ENCODE measurements at regions not wholly inside any gene's neighbourhood (a gene's known extent, or its start where the extent isn't known, plus 50 kb on each side); places are given as distances from the start of the nearest gene placed in this dataset.

GRCh38 chr5:92215116-92215515, 832.0 kb upstream of the ARRDC3 start:
- TF ChIP-seq CTCF (IDR thresholded peaks at IDR 0.05) (no peak), REST (IDR thresholded peaks at IDR 0.05; ENCODE audit: insufficient read depth in 1 of 2, low read depth in 2 of 2, low read length in 1 of 2) (no peak), POLR2AphosphoS5 (IDR thresholded peaks at IDR 0.05; ENCODE audit: low read depth, low read length) (no peak), SIN3A (IDR thresholded peaks at IDR 0.05; ENCODE audit: borderline replicate concordance, insufficient read depth, low read depth, low read length) (no peak), TCF7L2 (IDR thresholded peaks at IDR 0.05; ENCODE audit: low read depth, low read length) (no peak)
